Liver (tissue), 8 donors: ENCODE measurements at regions not wholly inside any gene's neighbourhood (a gene's known extent, or its start where the extent isn't known, plus 50 kb on each side); places are given as distances from the start of the nearest gene placed in this dataset.

Source experiments
- DNase-seq: peaks from one replicate; pipeline ENCODE4 v3.0.0-alpha.2; 2017; ENCODE audit warnings: low spot score
- H3K27ac ChIP-seq, 2 donors: one replicate each; pipeline ENCODE4 v1.7.0; 2013; ENCODE audit warnings: inconsistent platforms in 2 of 2, low read length in 2 of 2, control low read depth in 1 of 2, low read depth in 1 of 2, mild to moderate bottlenecking in 1 of 2
- H3K27me3 ChIP-seq, 4 donors: one replicate each; pipeline versions ENCODE4 v1.6.1 to v1.7.0; 2013; ENCODE audit warnings: low read length in 3 of 4, inconsistent platforms in 1 of 4, mild to moderate bottlenecking in 1 of 4, moderate library complexity in 1 of 4; ENCODE audit not compliant: control insufficient read depth in 4 of 4, insufficient read depth in 4 of 4
- H3K36me3 ChIP-seq, 4 donors: one replicate each; pipeline versions ENCODE4 v1.6.1 to v1.7.0; 2013; ENCODE audit warnings: low read length in 3 of 4, mild to moderate bottlenecking in 3 of 4, low read depth in 1 of 4, moderate library complexity in 1 of 4; ENCODE audit not compliant: control insufficient read depth in 4 of 4, insufficient read depth in 3 of 4
- H3K4me1 ChIP-seq, 4 donors: one replicate each; pipeline versions ENCODE4 v1.6.1 to v1.7.0; 2013; ENCODE audit warnings: low read length in 3 of 4, mild to moderate bottlenecking in 3 of 4, moderate library complexity in 1 of 4; ENCODE audit not compliant: control insufficient read depth in 4 of 4, insufficient read depth in 4 of 4
- H3K4me3 ChIP-seq, 3 donors: one replicate each; pipeline versions ENCODE4 v1.6.1 to v1.7.0; 2013; ENCODE audit warnings: low read length in 3 of 3, control low read depth in 1 of 3, low read depth in 1 of 3, mild to moderate bottlenecking in 1 of 3
- H3K9ac ChIP-seq, 2 donors: one replicate each; pipeline ENCODE4 v1.7.0; 2013; ENCODE audit warnings: low read length in 2 of 2, mild to moderate bottlenecking in 2 of 2, moderate library complexity in 2 of 2, control low read depth in 1 of 2, low read depth in 1 of 2
- H3K9me3 ChIP-seq, 4 donors: one replicate each; pipeline versions ENCODE4 v1.6.1 to v1.7.0; 2013; ENCODE audit warnings: low read length in 3 of 4; ENCODE audit not compliant: control insufficient read depth in 4 of 4
- ATF3 ChIP-seq: IDR thresholded peaks from 2 replicates; pipeline ENCODE4 v1.6.1; 2016; ENCODE audit warnings: antibody characterized with exemption
- CTCF ChIP-seq: fragments of 150-350 bp; IDR thresholded peaks from 2 replicates; pipeline ENCODE4 v1.5.1; 2017; ENCODE audit warnings: improper control_type of control experiment, low read depth, low read length; ENCODE audit not compliant: missing input control
- EGR1 ChIP-seq, 2 donors: IDR thresholded peaks; 2 replicates each; pipeline ENCODE4 v1.6.1; 2016 to 2018; ENCODE audit warnings: antibody characterized with exemption in 2 of 2, low read depth in 2 of 2
- FOXA1 ChIP-seq: IDR thresholded peaks from 2 replicates; pipeline ENCODE4 v1.6.1; 2016; ENCODE audit warnings: antibody characterized with exemption
- FOXA2 ChIP-seq: IDR thresholded peaks from 2 replicates; pipeline ENCODE4 v1.6.1; 2016; ENCODE audit warnings: antibody characterized with exemption
- GABPA ChIP-seq, 2 donors: IDR thresholded peaks in 1 of 2; conservative IDR thresholded peaks in 1 of 2; 2 replicates each; pipeline ENCODE4 v1.6.1; 2016; ENCODE audit warnings: antibody characterized with exemption in 2 of 2, mild to moderate bottlenecking in 1 of 2, moderate library complexity in 1 of 2
- HNF4A ChIP-seq, 2 donors: conservative IDR thresholded peaks; 2 replicates each; pipeline ENCODE4 v1.6.1; 2016; ENCODE audit warnings: antibody characterized with exemption in 2 of 2, mild to moderate bottlenecking in 2 of 2
- HNF4G ChIP-seq: IDR thresholded peaks from 2 replicates; pipeline ENCODE4 v1.6.1; 2016; ENCODE audit warnings: antibody characterized with exemption
- JUND ChIP-seq, 2 donors: IDR thresholded peaks; 2 replicates each; pipeline ENCODE4 v1.6.1; 2016; ENCODE audit warnings: antibody characterized with exemption in 2 of 2
- MAX ChIP-seq: IDR thresholded peaks from 2 replicates; pipeline ENCODE4 v1.6.1; 2016; ENCODE audit warnings: antibody characterized with exemption
- NR2F2 ChIP-seq: IDR thresholded peaks from 2 replicates; pipeline ENCODE4 v1.6.1; 2016; ENCODE audit warnings: antibody characterized with exemption
- RAD21 ChIP-seq, 2 donors: IDR thresholded peaks; 2 replicates each; pipeline ENCODE4 v1.6.1; 2016; ENCODE audit warnings: antibody characterized with exemption in 2 of 2, mild to moderate bottlenecking in 2 of 2
- REST ChIP-seq: IDR thresholded peaks from 2 replicates; pipeline ENCODE4 v1.6.1; 2016; ENCODE audit warnings: antibody characterized with exemption, mild to moderate bottlenecking
- RXRA ChIP-seq, 2 donors: IDR thresholded peaks; 2 replicates each; pipeline ENCODE4 v1.6.1; 2017 to 2018; ENCODE audit warnings: antibody characterized with exemption in 2 of 2, mild to moderate bottlenecking in 1 of 2
- SP1 ChIP-seq: IDR thresholded peaks from 2 replicates; pipeline ENCODE4 v1.6.1; 2018; ENCODE audit warnings: antibody characterized with exemption, mild to moderate bottlenecking
- TAF1 ChIP-seq: conservative IDR thresholded peaks from 2 replicates; pipeline ENCODE4 v1.6.1; 2016; ENCODE audit warnings: antibody characterized with exemption, mild to moderate bottlenecking
- YY1 ChIP-seq: IDR thresholded peaks from 2 replicates; pipeline ENCODE4 v1.6.1; 2016; ENCODE audit warnings: antibody characterized with exemption, mild to moderate bottlenecking
- ZBTB33 ChIP-seq: IDR thresholded peaks from 2 replicates; pipeline ENCODE4 v1.6.1; 2016; ENCODE audit warnings: antibody characterized with exemption
- WGBS: extraction: QIAGEN DNeasy Blood & Tissue Kit; methylation state at CpG from one replicate; pipeline ENCODE4 v1.1.7; 2013; 5-methylcytosine and 5-hydroxymethylcytosine counted together
- donor health status: healthy.
- donor health status: healthy.
- donor health status: healthy.
- donor health status: healthy.
- donor health status: healthy.

- TF ChIP-seq JUND (IDR thresholded peaks at IDR 0.05), result no peak
- TF ChIP-seq HNF4G, result no peak
- TF ChIP-seq SP1, result no peak
- TF ChIP-seq NR2F2, result no peak
- TF ChIP-seq MAX, result no peak
- TF ChIP-seq FOXA2, result no peak
- TF ChIP-seq CTCF, result no peak
- TF ChIP-seq GABPA (IDR thresholded peaks at IDR 0.05 in 1 of 2, conservative IDR thresholded peaks at IDR 0.05 in 1 of 2), result no peak
- TF ChIP-seq YY1, result no peak
- no peak for TF ChIP-seq RXRA (IDR thresholded peaks at IDR 0.05)
- no peak for TF ChIP-seq ATF3
- no peak for TF ChIP-seq FOXA1
- no peak for TF ChIP-seq REST
- TF ChIP-seq HNF4A (conservative IDR thresholded peaks at IDR 0.05), result no peak
- no peak for TF ChIP-seq ZBTB33
- Histone ChIP-seq H3K9ac (no peak overlapping the region), H3K27me3 (peaks cover 0 to 2% (median 0%) of the 10 kb centered on the region in 4 donors), H3K36me3 (no peaks in the 10 kb centered on the region), H3K27ac (no peak overlapping the region), H3K4me1 (no peaks in the 10 kb centered on the region), H3K9me3 (no peaks in the 10 kb centered on the region), H3K4me3 (no peak overlapping the region)
- DNase-seq, result no peak
- 66% methylated on average over 5 of the region's 5 CpGs for WGBS
Measured at GRCh38 chr16:62720651-62721050, 684.4 kb upstream of the CDH8 start.

GRCh38 chr16:62717026-62717425, 680.8 kb upstream of the CDH8 start:
- Histone ChIP-seq H3K27ac (no peak overlapping the region), H3K4me3 (no peak overlapping the region), H3K27me3 (no peaks in the 10 kb centered on the region), H3K36me3 (no peaks in the 10 kb centered on the region), H3K9ac (no peak overlapping the region), H3K4me1 (no peaks in the 10 kb centered on the region), H3K9me3 (no peaks in the 10 kb centered on the region)
- WGBS, result 64% methylated on average over 2 of the region's 2 CpGs
- DNase-seq, result no peak
- no peak for TF ChIP-seq GABPA (IDR thresholded peaks at IDR 0.05 in 1 of 2, conservative IDR thresholded peaks at IDR 0.05 in 1 of 2)
- no peak for TF ChIP-seq NR2F2
- no peak for TF ChIP-seq TAF1
- no peak for TF ChIP-seq REST
- no peak for TF ChIP-seq FOXA1
- no peak for TF ChIP-seq MAX
- TF ChIP-seq RXRA (IDR thresholded peaks at IDR 0.05), result no peak
- no peak for TF ChIP-seq ZBTB33
- TF ChIP-seq EGR1 (IDR thresholded peaks at IDR 0.05; ENCODE audit: low read depth in 2 of 2), result no peak
- no peak for TF ChIP-seq ATF3
- TF ChIP-seq RAD21 (IDR thresholded peaks at IDR 0.05), result no peak
- TF ChIP-seq HNF4G, result no peak
- TF ChIP-seq SP1, result no peak
- no peak for TF ChIP-seq HNF4A (conservative IDR thresholded peaks at IDR 0.05)
